NCI-H128 (cell line): ENCODE measurements at regions not wholly inside any gene's neighbourhood (a gene's known extent, or its start where the extent isn't known, plus 50 kb on each side); places are given as distances from the start of the nearest gene placed in this dataset.
"Not testable (repeated sequence)": the region's sequence is repeated elsewhere in the genome, so short reads cannot be mapped to it uniquely, and the experiment has no call there.

ENCODE experiments used
- DNase-seq: peaks from one replicate; lab custom pipeline; 2025; ENCODE audit not compliant: unreplicated experiment; lab: John Stamatoyannopoulos, UW

- DNase-seq = not testable (repeated sequence)
These were observed 586.8 kb downstream of the ARL4A start for GRCh38 chr7:13274205-13274604.

GRCh38 chr7:13276977-13277376, 589.5 kb downstream of the ARL4A start:
- no peak for DNase-seq

- no peak for DNase-seq
These were observed 590.6 kb downstream of the ARL4A start for GRCh38 chr7:13278020-13278419.

- DNase-seq = no peak
These were observed 592.5 kb downstream of the ARL4A start for GRCh38 chr7:13279854-13280435.

DNA sequence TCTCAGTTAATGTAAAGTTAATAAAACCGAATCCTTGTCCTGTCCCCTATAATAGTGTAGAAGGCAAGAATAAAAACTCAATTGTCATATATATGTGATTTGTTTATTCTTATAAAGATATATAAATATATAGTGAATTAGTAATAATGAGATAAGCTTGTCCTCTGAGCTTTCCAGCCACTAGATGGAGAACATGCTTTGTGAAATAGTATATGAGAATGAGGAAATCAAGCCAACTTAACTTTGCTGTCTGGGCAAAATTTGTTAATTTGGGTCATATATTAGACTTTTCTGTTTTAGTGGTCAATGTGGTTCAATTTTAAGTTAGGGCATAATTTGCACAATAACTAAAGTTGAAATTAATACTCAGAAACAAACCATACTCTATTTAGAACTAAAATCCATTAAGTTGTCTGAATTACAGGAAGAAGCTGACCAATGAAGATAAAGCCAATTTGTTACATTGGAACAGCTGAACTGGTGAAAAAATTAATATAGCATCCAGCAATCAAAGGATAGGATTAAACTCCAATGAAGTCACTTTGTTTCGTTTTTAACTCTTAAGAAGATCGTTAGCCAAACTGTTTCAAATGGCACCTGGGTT, 595.0 kb downstream of the ARL4A start:
- no peak for DNase-seq

DNA sequence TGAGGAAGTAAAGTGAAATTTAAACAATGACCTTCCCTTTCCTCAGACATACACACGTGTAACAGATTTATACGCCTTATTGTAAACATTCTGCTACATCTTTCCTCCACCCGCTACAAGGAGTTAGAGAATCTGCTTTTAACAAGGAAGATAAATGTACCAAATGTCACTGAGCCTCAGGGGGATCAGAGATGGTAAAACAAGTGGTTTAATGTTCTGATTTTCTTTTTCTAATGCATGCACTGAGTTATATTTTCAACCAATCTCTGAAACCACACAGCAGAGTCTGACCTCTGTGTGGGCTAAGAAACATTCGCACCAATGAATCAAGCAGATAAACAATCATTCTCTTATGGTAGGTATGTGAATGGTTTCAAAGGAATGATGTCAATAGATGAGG, 599.5 kb downstream of the ARL4A start:
- DNase-seq = no peak

GRCh38 chr7:13288516-13288915, 601.1 kb downstream of the ARL4A start:
- no peak for DNase-seq

- no peak for DNase-seq
These were observed 603.5 kb downstream of the ARL4A start for GRCh38 chr7:13290975-13291374.

GRCh38 chr7:13293264-13294002, 606.0 kb downstream of the ARL4A start:
- DNase-seq = no peak

GRCh38 chr7:13307040-13307439, 619.6 kb downstream of the ARL4A start:
- DNase-seq = no peak

DNA sequence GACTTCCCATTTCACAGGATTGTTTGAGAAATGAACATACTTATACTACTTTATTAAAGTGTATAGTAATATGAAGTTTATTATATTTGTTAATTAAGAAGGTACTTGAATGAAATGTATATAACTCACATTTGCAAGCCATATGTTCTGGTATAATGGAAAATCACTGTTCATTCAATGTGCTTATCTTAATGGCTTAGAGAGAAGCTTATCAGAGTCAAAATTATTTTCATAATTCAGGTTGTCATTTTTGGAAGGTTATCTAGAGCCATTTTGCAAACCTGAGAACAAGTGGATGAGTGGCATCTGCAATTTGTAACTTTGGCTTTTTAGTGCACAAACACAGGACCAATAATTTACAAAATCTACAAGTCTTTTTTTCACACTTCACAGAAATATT, 621.0 kb downstream of the ARL4A start:
- DNase-seq = no peak

GRCh38 chr7:13309535-13309934, 622.1 kb downstream of the ARL4A start:
- DNase-seq = no peak

- DNase-seq = no peak
These were observed 624.9 kb downstream of the ARL4A start for GRCh38 chr7:13312307-13312706.

DNA sequence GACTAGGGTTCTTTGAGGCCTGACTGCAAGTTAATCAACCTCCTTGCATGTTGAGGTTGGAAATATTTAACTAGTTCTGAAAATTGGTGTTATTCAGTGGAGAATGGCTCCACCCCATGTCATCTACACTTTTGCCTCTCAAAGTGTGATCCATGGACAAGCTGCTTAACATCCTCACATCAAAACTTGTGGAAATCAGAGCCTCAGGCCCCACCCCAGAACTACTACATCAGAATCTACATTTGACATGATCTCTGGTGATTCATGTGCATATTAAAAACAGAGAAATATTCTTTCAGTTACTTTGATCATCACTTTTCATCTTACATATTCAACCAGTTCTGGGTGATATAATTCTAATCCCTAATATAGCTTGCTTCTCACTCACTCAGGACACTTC, 632.9 kb downstream of the ARL4A start:
- DNase-seq = no peak

DNA sequence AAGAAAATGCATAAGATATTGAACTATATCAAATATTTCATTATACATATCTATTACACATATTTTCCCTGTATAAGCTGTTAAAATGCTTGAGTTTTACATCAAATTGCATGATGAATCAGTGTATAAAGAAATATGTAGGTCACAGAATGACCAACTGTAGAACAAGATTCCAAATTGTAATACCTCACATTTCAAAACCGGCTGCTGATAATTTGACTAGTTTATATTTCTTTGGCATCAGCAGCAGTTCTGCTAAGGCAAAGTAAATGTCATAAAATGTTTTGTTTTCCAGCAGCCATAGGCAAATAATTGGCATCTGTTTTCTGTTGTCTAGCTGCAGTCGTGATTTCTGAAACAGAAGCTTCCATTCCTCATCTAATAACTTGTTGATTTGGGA, 633.9 kb downstream of the ARL4A start:
- no peak for DNase-seq

GRCh38 chr7:13322126-13322525, 634.7 kb downstream of the ARL4A start:
- DNase-seq = no peak

GRCh38 chr7:13327669-13328068, 640.2 kb downstream of the ARL4A start:
- DNase-seq = no peak

- DNase-seq = no peak
These were observed 645.9 kb downstream of the ARL4A start for GRCh38 chr7:13333371-13333770.

- DNase-seq = no peak
These were observed 648.8 kb downstream of the ARL4A start for GRCh38 chr7:13336227-13336626.

DNA sequence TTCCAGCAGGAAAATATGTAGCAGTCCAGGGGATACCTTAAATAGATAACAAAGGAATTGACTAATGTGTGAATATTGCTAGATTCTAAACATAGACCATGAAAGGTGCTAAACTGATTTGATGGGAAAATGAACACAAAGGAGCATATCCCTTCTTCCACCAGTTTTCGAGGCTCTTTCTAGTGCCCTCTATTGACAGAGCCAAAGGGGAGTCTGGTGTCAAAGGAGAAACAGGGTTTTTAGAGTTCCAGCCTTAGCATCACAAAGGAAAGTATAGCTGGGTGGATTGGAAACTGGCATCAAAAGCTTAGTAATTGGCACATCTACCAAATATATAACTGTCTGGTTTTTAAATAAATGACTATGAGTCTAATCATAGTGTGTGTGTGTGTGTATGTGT, 636.8 kb downstream of the ETV1 start:
- no peak for DNase-seq

GRCh38 chr7:13359656-13360055, 629.8 kb downstream of the ETV1 start:
- no peak for DNase-seq

DNA sequence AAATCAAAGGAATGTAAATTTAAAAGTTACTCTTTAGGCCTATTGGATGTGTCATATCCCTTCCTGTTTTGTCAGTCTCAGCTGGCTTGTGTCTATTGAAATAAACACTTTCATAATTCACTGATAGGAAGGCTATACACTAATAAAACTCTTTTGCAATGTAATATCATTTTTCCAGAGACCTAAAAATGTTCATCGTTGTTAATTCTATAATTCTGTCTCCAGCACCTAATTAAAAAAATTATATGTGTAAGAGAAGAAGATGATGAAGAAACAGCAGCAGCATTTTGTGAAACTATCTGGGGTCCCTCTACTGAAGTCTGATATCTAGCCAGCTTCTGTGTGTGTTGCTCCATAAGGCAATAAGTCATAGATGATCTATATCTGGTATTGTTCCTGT, 602.7 kb downstream of the ETV1 start:
- no peak for DNase-seq

- DNase-seq = no peak
These were observed 581.6 kb downstream of the ETV1 start for GRCh38 chr7:13407911-13408310.
